ENCODE measurements at regions not wholly inside any gene's neighbourhood (a gene's known extent, or its start where the extent isn't known, plus 50 kb on each side); places are given as distances from the start of the nearest gene placed in this dataset.

GRCh38 chr1:20421441-20421840 lies 64.6 kb downstream of the CAMK2N1 start:
- TF ChIP-seq, protein P1, sequence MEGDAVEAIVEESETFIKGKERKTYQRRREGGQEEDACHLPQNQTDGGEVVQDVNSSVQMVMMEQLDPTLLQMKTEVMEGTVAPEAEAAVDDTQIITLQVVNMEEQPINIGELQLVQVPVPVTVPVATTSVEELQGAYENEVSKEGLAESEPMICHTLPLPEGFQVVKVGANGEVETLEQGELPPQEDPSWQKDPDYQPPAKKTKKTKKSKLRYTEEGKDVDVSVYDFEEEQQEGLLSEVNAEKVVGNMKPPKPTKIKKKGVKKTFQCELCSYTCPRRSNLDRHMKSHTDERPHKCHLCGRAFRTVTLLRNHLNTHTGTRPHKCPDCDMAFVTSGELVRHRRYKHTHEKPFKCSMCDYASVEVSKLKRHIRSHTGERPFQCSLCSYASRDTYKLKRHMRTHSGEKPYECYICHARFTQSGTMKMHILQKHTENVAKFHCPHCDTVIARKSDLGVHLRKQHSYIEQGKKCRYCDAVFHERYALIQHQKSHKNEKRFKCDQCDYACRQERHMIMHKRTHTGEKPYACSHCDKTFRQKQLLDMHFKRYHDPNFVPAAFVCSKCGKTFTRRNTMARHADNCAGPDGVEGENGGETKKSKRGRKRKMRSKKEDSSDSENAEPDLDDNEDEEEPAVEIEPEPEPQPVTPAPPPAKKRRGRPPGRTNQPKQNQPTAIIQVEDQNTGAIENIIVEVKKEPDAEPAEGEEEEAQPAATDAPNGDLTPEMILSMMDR (IDR thresholded peaks at IDR 0.05), result no peak
- no peak for TF ChIP-seq EP300 (IDR thresholded peaks at IDR 0.05)
- TF ChIP-seq POLR2AphosphoS5 (IDR thresholded peaks at IDR 0.05), result no peak

All from stomach (tissue), 4 donors.